ENCODE measurements at regions not wholly inside any gene's neighbourhood (a gene's known extent, or its start where the extent isn't known, plus 50 kb on each side); places are given as distances from the start of the nearest gene placed in this dataset.

DNA sequence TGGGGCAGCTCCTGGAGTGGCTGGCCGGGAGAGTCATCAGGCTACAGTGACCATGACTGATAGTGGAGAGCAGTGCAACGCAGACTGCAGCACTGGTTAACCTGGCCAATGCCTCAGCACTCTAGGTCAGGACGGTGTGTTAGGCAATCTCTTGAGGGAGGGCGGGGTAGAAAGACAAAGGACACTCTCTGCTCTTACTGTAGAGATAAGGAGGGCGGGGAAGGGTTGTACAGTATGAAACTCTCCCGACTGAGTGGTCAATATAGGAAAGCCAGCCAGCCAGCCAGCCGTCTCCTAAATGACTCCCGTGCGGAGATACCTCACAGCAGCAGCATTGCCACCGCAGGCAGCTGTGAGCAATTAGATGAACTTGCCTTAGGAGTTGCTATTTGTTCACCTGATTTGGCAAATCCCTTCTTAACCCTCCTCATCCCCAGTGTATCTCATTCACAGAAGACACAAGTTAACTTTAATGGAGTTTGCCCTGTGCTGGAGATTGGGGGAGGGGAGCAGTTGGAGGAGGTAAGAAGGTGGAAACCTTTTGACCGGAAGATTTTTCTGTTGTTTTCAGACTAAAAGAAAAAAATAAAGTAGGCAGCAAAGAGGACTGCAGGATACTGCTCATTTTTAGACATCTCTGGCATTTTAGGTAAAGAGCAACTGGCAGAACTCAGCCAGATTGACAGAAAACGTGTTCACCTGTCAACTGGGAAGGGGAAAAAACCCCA, 330.5 kb downstream of the HNRNPD start:
- H3K9me2 ChIP-seq (replicated peaks; ENCODE audit: control insufficient read depth, low read length): no peaks in the 10 kb centered on the region
- no peaks in the 10 kb centered on the region for H3K4me1 ChIP-seq (ENCODE audit: control insufficient read depth, low read length)
- no peaks in the 10 kb centered on the region for H3K9me3 ChIP-seq (ENCODE audit: control insufficient read depth, insufficient read depth, low read length)
- H3K36me3 ChIP-seq (ENCODE audit: control insufficient read depth, low read length): no peaks in the 10 kb centered on the region
- peaks cover 3% of the 10 kb centered on the region; the same call in 1 of the 2 replicates for H3K27me3 ChIP-seq (ENCODE audit: control insufficient read depth, low read length)
- H3K4me2 ChIP-seq (ENCODE audit: low read length): no peak overlapping the region
- H3F3A ChIP-seq (ENCODE audit: control insufficient read depth, insufficient read depth): no peaks in the 10 kb centered on the region
- H3K4me3 ChIP-seq (ENCODE audit: low read length): no peak overlapping the region
- H3K79me2 ChIP-seq (ENCODE audit: control insufficient read depth, low read length): no peaks in the 10 kb centered on the region
- no peak overlapping the region for H3K27ac ChIP-seq (ENCODE audit: low read depth, low read length)
- no peak for TF ChIP-seq EZH2phosphoT487 (IDR thresholded peaks at IDR 0.05; ENCODE audit: borderline replicate concordance, low read length)
- TF ChIP-seq, protein P1, sequence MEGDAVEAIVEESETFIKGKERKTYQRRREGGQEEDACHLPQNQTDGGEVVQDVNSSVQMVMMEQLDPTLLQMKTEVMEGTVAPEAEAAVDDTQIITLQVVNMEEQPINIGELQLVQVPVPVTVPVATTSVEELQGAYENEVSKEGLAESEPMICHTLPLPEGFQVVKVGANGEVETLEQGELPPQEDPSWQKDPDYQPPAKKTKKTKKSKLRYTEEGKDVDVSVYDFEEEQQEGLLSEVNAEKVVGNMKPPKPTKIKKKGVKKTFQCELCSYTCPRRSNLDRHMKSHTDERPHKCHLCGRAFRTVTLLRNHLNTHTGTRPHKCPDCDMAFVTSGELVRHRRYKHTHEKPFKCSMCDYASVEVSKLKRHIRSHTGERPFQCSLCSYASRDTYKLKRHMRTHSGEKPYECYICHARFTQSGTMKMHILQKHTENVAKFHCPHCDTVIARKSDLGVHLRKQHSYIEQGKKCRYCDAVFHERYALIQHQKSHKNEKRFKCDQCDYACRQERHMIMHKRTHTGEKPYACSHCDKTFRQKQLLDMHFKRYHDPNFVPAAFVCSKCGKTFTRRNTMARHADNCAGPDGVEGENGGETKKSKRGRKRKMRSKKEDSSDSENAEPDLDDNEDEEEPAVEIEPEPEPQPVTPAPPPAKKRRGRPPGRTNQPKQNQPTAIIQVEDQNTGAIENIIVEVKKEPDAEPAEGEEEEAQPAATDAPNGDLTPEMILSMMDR (IDR thresholded peaks at IDR 0.05; ENCODE audit: low read depth, low read length, poor library complexity, severe bottlenecking): no peak
- H4K20me1 ChIP-seq (ENCODE audit: control insufficient read depth, insufficient read depth, low read depth, low read length): no peaks in the 10 kb centered on the region

DNA sequence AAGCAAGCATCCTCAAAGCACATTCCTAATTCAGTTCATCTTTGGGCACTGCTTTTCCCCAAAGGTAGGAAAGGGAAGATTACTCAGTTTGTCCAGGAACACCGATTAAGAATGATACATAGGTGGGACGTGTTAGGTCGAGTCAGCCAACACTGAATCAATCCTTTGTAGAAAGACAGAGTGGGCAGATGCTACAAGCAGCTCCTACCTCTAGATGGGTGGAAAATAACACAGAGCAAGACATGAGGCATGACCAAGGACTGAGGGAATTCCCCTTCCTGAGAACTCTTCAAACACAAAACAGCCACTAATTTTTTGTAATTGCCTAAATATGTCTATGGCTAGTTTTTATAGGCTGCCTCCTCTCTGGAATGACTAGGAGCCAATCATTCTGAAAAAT, 331.7 kb downstream of the HNRNPD start:
- TF ChIP-seq EZH2phosphoT487 (IDR thresholded peaks at IDR 0.05; ENCODE audit: borderline replicate concordance, low read length): no peak
- TF ChIP-seq, protein P1 (IDR thresholded peaks at IDR 0.05; ENCODE audit: low read depth, low read length, poor library complexity, severe bottlenecking): no peak
- Histone ChIP-seq H3K4me2 (ENCODE audit: low read length) (no peak overlapping the region), H3K79me2 (ENCODE audit: control insufficient read depth, low read length) (no peaks in the 10 kb centered on the region), H3K4me3 (ENCODE audit: low read length) (no peak overlapping the region), H3K27me3 (ENCODE audit: control insufficient read depth, low read length) (peaks cover 3% of the 10 kb centered on the region; the same call in 1 of the 2 replicates), H4K20me1 (ENCODE audit: control insufficient read depth, insufficient read depth, low read depth, low read length) (no peaks in the 10 kb centered on the region), H3F3A (ENCODE audit: control insufficient read depth, insufficient read depth) (no peaks in the 10 kb centered on the region), H3K27ac (ENCODE audit: low read depth, low read length) (no peak overlapping the region), H3K4me1 (ENCODE audit: control insufficient read depth, low read length) (no peaks in the 10 kb centered on the region), H3K9me2 (replicated peaks; ENCODE audit: control insufficient read depth, low read length) (no peaks in the 10 kb centered on the region), H3K9me3 (ENCODE audit: control insufficient read depth, insufficient read depth, low read length) (no peaks in the 10 kb centered on the region), H3K36me3 (ENCODE audit: control insufficient read depth, low read length) (no peaks in the 10 kb centered on the region)

DNA sequence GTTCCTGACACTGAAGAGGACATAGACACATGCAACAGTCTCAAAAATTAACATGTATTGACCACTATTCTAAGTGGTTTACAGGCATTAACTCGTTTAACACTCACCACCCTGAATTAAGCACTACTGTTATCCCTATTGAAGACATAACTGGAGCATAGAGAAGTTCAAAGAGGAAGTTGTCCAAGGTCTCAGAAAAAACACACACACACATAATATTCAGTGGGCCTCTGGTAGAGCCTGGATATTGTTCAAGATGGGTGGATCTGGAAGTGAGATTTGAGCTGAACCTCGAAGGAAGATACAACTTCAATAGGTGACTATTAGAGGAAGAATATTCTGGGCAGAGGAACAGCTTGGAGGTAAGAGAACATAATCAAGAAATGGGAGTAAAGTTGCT, 334.9 kb downstream of the HNRNPD start:
- Histone ChIP-seq H3K9me2 (replicated peaks; ENCODE audit: control insufficient read depth, low read length) (no peaks in the 10 kb centered on the region), H3K4me2 (ENCODE audit: low read length) (no peak overlapping the region), H3K36me3 (ENCODE audit: control insufficient read depth, low read length) (no peaks in the 10 kb centered on the region), H3K27ac (ENCODE audit: low read depth, low read length) (no peak overlapping the region), H3K9me3 (ENCODE audit: control insufficient read depth, insufficient read depth, low read length) (no peaks in the 10 kb centered on the region), H3F3A (ENCODE audit: control insufficient read depth, insufficient read depth) (no peaks in the 10 kb centered on the region), H3K4me1 (ENCODE audit: control insufficient read depth, low read length) (no peaks in the 10 kb centered on the region), H3K79me2 (ENCODE audit: control insufficient read depth, low read length) (no peaks in the 10 kb centered on the region), H3K4me3 (ENCODE audit: low read length) (no peak overlapping the region), H3K27me3 (ENCODE audit: control insufficient read depth, low read length) (no peaks in the 10 kb centered on the region), H4K20me1 (ENCODE audit: control insufficient read depth, insufficient read depth, low read depth, low read length) (no peaks in the 10 kb centered on the region)
- TF ChIP-seq, protein P1 (IDR thresholded peaks at IDR 0.05; ENCODE audit: low read depth, low read length, poor library complexity, severe bottlenecking): no peak
- TF ChIP-seq EZH2phosphoT487 (IDR thresholded peaks at IDR 0.05; ENCODE audit: borderline replicate concordance, low read length): no peak

All from DOHH2 (cell line).